ENCODE measurements at regions not wholly inside any gene's neighbourhood (a gene's known extent, or its start where the extent isn't known, plus 50 kb on each side); places are given as distances from the start of the nearest gene placed in this dataset.

- TF ChIP-seq CTCF (IDR thresholded peaks at IDR 0.05; ENCODE audit: low read depth, low read length, missing input control), result no peak
- TF ChIP-seq YY1 (IDR thresholded peaks at IDR 0.05), result no peak
- no peak for TF ChIP-seq GABPA (IDR thresholded peaks at IDR 0.05 in 1 of 2, conservative IDR thresholded peaks at IDR 0.05 in 1 of 2)
- TF ChIP-seq SP1 (IDR thresholded peaks at IDR 0.05), result no peak
- TF ChIP-seq RAD21 (IDR thresholded peaks at IDR 0.05), result no peak
- TF ChIP-seq FOXA1 (IDR thresholded peaks at IDR 0.05), result no peak
- TF ChIP-seq, protein P1, sequence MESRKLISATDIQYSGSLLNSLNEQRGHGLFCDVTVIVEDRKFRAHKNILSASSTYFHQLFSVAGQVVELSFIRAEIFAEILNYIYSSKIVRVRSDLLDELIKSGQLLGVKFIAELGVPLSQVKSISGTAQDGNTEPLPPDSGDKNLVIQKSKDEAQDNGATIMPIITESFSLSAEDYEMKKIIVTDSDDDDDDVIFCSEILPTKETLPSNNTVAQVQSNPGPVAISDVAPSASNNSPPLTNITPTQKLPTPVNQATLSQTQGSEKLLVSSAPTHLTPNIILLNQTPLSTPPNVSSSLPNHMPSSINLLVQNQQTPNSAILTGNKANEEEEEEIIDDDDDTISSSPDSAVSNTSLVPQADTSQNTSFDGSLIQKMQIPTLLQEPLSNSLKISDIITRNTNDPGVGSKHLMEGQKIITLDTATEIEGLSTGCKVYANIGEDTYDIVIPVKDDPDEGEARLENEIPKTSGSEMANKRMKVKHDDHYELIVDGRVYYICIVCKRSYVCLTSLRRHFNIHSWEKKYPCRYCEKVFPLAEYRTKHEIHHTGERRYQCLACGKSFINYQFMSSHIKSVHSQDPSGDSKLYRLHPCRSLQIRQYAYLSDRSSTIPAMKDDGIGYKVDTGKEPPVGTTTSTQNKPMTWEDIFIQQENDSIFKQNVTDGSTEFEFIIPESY (IDR thresholded peaks at IDR 0.05), result no peak
- no peak for TF ChIP-seq TAF1 (conservative IDR thresholded peaks at IDR 0.05)
- TF ChIP-seq, protein P2, sequence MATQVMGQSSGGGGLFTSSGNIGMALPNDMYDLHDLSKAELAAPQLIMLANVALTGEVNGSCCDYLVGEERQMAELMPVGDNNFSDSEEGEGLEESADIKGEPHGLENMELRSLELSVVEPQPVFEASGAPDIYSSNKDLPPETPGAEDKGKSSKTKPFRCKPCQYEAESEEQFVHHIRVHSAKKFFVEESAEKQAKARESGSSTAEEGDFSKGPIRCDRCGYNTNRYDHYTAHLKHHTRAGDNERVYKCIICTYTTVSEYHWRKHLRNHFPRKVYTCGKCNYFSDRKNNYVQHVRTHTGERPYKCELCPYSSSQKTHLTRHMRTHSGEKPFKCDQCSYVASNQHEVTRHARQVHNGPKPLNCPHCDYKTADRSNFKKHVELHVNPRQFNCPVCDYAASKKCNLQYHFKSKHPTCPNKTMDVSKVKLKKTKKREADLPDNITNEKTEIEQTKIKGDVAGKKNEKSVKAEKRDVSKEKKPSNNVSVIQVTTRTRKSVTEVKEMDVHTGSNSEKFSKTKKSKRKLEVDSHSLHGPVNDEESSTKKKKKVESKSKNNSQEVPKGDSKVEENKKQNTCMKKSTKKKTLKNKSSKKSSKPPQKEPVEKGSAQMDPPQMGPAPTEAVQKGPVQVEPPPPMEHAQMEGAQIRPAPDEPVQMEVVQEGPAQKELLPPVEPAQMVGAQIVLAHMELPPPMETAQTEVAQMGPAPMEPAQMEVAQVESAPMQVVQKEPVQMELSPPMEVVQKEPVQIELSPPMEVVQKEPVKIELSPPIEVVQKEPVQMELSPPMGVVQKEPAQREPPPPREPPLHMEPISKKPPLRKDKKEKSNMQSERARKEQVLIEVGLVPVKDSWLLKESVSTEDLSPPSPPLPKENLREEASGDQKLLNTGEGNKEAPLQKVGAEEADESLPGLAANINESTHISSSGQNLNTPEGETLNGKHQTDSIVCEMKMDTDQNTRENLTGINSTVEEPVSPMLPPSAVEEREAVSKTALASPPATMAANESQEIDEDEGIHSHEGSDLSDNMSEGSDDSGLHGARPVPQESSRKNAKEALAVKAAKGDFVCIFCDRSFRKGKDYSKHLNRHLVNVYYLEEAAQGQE (IDR thresholded peaks at IDR 0.05), result no peak
- no peak for TF ChIP-seq EGR1 (IDR thresholded peaks at IDR 0.05; ENCODE audit: low read depth in 2 of 2)
These were observed 161.1 kb upstream of the EPHA7 start for GRCh38 chr6:93580446-93580845.
